GM19023 (cell line): ENCODE measurements at regions not wholly inside any gene's neighbourhood (a gene's known extent, or its start where the extent isn't known, plus 50 kb on each side); places are given as distances from the start of the nearest gene placed in this dataset.

ENCODE experiments used
- ATAC-seq: cut with Tn5 transposase; IDR thresholded peaks from one replicate; pipeline ENCODE4 v1.9.1; 2021; ENCODE audit warnings: mild to moderate bottlenecking, moderate library complexity; ENCODE audit not compliant: unreplicated experiment

- no peak for ATAC-seq
Observed at GRCh38 chr5:68475476-68475983, 260.0 kb downstream of the PIK3R1 start.

- no peak for ATAC-seq
Observed at GRCh38 chr5:68476854-68477253, 261.3 kb downstream of the PIK3R1 start.

GRCh38 chr5:68478301-68479095 lies 262.9 kb downstream of the PIK3R1 start:
- ATAC-seq = no peak

- ATAC-seq = no peak
Observed at GRCh38 chr5:68479524-68479923, 264.0 kb downstream of the PIK3R1 start.

GRCh38 chr5:68480335-68480940 lies 264.9 kb downstream of the PIK3R1 start:
- ATAC-seq = no peak

GRCh38 chr5:68482199-68482598 lies 266.6 kb downstream of the PIK3R1 start:
- no peak for ATAC-seq

GRCh38 chr5:68484307-68485068 lies 268.9 kb downstream of the PIK3R1 start:
- ATAC-seq = no peak

- ATAC-seq = no peak
Observed at GRCh38 chr5:68489556-68489955, 274.0 kb downstream of the PIK3R1 start.

GRCh38 chr5:68490406-68490805 lies 274.9 kb downstream of the PIK3R1 start:
- ATAC-seq = no peak

- ATAC-seq = no peak
Observed at GRCh38 chr5:68494771-68495170, 279.2 kb downstream of the PIK3R1 start.

- ATAC-seq = no peak
Observed at GRCh38 chr5:68499987-68500386, 284.4 kb downstream of the PIK3R1 start.

GRCh38 chr5:68500813-68501212 lies 285.3 kb downstream of the PIK3R1 start:
- no peak for ATAC-seq

GRCh38 chr5:68502531-68502930 lies 287.0 kb downstream of the PIK3R1 start:
- no peak for ATAC-seq

- ATAC-seq = no peak
Observed at GRCh38 chr5:68504306-68504705, 288.8 kb downstream of the PIK3R1 start.

- no peak for ATAC-seq
Observed at GRCh38 chr5:68505917-68506860, 290.6 kb downstream of the PIK3R1 start.

- ATAC-seq = no peak
Observed at GRCh38 chr5:68515514-68515913, 300.0 kb downstream of the PIK3R1 start.

GRCh38 chr5:68518286-68518685 lies 302.7 kb downstream of the PIK3R1 start:
- ATAC-seq = no peak

GRCh38 chr5:68519143-68519542 lies 303.6 kb downstream of the PIK3R1 start:
- ATAC-seq = no peak

- no peak for ATAC-seq
Observed at GRCh38 chr5:68521776-68522175, 306.2 kb downstream of the PIK3R1 start.

- no peak for ATAC-seq
Observed at GRCh38 chr5:68522863-68523262, 307.3 kb downstream of the PIK3R1 start.
